BJ (cell line): ENCODE measurements at regions not wholly inside any gene's neighbourhood (a gene's known extent, or its start where the extent isn't known, plus 50 kb on each side); places are given as distances from the start of the nearest gene placed in this dataset.

ENCODE experiments used
- CTCF ChIA-PET: fragments of 350-600 bp; formaldehyde crosslinking; extraction: SDS; loops from one replicate; lab custom pipeline; 2021; ENCODE audit warnings: antibody characterized with exemption, inconsistent platforms; lab: Yijun Ruan, JAX
- POLR2A ChIA-PET: fragments of 300-600 bp; sonication (Branson Sonifier 250); formaldehyde crosslinking; extraction: SDS; loops from one replicate; lab custom pipeline; 2021; ENCODE audit warnings: antibody characterized with exemption; lab: Charles Lee
- DNase-seq: peaks from one replicate; pipeline ENCODE4 v3.0.0-alpha.2; 2011; ENCODE audit warnings: low read depth
- H3K27me3 ChIP-seq: 2 replicates; pipeline ENCODE4 v1.6.0; 2011; ENCODE audit warnings: low read length; ENCODE audit not compliant: control insufficient read depth, insufficient read depth
- H3K36me3 ChIP-seq: 2 replicates; pipeline ENCODE4 v1.5.1; 2011; ENCODE audit warnings: low read length; ENCODE audit not compliant: control insufficient read depth, insufficient read depth
- H3K4me3 ChIP-seq: 2 replicates; pipeline ENCODE4 v1.5.1; 2011; ENCODE audit warnings: low read depth, mild to moderate bottlenecking, control low read depth, low read length
- TF ChIP-seq, protein P1 (sequence below): IDR thresholded peaks from 2 replicates; pipeline ENCODE4 v1.5.1; 2011; ENCODE audit warnings: low read depth, mild to moderate bottlenecking, control low read depth, inconsistent platforms, low read length, moderate library complexity; ENCODE audit not compliant: insufficient read depth

DNA sequence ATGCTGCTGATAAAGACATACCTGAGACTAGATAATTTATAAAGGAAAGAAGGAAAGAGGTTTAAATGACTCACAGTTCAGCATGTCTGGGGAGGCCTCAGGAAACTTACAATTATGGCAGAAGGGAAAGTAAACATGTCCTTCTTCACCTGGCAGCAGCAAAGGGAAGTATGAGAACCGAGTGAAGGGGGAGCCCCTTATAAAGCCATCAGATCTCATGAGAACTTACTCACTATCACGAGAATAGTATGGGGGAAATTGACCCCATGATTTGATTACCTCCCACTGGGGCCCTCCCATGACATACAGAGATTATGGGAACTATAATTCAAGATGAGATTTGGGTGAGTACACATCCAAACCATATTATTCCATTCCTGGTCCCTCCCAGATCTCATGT, 154.4 kb downstream of the FASLG start:
- no peak overlapping the region for H3K4me3 ChIP-seq
- no peaks in the 10 kb centered on the region for H3K27me3 ChIP-seq
- CTCF ChIA-PET: no interaction called here
- POLR2A ChIA-PET: no interaction called here
- DNase-seq: no peak
- TF ChIP-seq, protein P1, sequence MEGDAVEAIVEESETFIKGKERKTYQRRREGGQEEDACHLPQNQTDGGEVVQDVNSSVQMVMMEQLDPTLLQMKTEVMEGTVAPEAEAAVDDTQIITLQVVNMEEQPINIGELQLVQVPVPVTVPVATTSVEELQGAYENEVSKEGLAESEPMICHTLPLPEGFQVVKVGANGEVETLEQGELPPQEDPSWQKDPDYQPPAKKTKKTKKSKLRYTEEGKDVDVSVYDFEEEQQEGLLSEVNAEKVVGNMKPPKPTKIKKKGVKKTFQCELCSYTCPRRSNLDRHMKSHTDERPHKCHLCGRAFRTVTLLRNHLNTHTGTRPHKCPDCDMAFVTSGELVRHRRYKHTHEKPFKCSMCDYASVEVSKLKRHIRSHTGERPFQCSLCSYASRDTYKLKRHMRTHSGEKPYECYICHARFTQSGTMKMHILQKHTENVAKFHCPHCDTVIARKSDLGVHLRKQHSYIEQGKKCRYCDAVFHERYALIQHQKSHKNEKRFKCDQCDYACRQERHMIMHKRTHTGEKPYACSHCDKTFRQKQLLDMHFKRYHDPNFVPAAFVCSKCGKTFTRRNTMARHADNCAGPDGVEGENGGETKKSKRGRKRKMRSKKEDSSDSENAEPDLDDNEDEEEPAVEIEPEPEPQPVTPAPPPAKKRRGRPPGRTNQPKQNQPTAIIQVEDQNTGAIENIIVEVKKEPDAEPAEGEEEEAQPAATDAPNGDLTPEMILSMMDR: no peak
- H3K36me3 ChIP-seq: no peaks in the 10 kb centered on the region

DNA sequence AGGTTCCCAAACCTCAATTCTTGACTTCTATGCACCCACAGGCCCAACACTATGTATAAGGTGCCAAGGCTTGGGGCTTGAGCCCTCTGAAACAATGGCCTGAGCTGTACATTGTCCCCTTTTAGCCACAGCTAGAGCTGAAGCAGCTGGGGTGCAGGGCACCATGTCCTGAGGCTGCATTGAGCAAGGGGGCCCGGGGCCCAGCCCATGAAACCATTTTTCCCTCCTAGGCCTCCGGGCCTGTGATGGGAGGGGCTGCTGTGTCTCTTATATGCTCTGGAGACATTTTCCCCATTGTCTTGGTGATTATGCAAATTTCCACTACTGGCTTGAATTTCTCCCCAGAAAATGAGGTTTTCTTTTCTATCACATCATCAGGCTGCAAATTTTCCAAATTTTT, 155.5 kb downstream of the FASLG start:
- POLR2A ChIA-PET: no interaction called here
- Histone ChIP-seq H3K36me3 (no peaks in the 10 kb centered on the region), H3K27me3 (no peaks in the 10 kb centered on the region), H3K4me3 (no peak overlapping the region)
- TF ChIP-seq, protein P1: no peak
- CTCF ChIA-PET: interaction anchor here (0.6 kb wide), 1 partner anchor 72 kb away, joined by 3 read pairs; no protein-coding TSS in a partner anchor
- no peak for DNase-seq

DNA sequence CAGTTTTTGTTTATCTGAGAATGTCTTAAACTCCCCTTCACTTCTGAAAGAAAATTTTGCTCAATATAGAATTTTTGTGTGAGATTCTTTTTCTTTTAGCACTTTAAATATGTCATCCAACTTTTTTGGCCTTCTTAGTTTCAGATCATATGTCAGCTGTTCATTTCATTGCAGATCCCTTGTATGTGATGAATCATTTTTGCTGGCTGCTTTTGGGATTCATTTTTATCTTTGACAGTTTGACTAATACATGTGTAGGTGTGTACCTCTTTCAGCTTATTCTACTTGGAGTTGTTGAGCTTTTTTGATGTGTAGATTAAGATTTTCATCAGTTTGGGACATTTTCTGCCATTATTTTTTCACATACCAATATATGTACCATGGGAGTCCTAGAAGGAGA, 156.8 kb downstream of the FASLG start:
- no peaks in the 10 kb centered on the region for H3K27me3 ChIP-seq
- no peak overlapping the region for H3K4me3 ChIP-seq
- no peak for DNase-seq
- TF ChIP-seq, protein P1: no peak
- no peaks in the 10 kb centered on the region for H3K36me3 ChIP-seq
- ChIA-PET POLR2A (no interaction called here), CTCF (interaction anchor here (2.4 kb wide), 1 partner anchor 71 kb away, joined by 7 read pairs; no protein-coding TSS in a partner anchor)

DNA sequence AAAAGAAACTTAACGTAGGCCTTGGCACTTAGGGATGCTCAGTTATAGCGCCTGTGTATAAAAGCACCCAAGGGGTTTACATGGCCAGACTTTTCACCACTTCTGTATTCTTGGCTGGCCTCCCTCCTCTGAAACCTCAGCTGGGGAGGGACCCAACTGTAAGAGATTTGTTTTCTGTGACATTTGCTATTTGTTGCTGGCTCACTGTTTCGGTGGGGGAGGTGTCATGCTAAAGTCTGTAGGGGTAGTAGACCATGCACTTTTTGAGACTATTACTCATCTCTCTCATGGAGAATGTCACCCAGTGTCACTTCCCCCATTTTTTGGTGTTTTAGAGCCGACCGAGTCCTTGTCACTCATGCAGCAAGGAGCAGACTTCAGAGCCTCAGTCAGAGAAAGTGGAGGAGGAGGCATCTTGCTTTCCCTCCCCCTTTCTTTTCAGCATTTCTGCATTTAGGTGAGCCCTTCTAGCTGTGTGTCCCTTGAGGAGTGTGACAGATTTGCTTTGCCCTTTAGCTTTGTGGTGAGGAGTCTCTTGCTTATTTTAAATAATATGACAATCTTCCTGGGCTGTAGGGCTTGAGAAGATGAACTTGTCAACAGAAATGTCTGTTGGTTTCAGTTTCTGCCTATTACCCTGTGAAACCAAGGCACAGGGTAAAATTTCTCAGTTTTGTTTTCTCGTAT, 160.1 kb downstream of the FASLG start:
- CTCF ChIA-PET: interaction anchor here (1.0 to 1.7 kb wide), 4 partner anchors 77 to 389 kb away, joined by 3 to 13 read pairs (median 4); no protein-coding TSS in a partner anchor
- Histone ChIP-seq H3K4me3 (no peak overlapping the region), H3K27me3 (no peaks in the 10 kb centered on the region), H3K36me3 (no peaks in the 10 kb centered on the region)
- POLR2A ChIA-PET: interaction anchor here (0.6 kb wide), 1 partner anchor 14 kb away, joined by 4 read pairs; no protein-coding TSS in a partner anchor
- no peak for DNase-seq
- TF ChIP-seq, protein P1: no peak

DNA sequence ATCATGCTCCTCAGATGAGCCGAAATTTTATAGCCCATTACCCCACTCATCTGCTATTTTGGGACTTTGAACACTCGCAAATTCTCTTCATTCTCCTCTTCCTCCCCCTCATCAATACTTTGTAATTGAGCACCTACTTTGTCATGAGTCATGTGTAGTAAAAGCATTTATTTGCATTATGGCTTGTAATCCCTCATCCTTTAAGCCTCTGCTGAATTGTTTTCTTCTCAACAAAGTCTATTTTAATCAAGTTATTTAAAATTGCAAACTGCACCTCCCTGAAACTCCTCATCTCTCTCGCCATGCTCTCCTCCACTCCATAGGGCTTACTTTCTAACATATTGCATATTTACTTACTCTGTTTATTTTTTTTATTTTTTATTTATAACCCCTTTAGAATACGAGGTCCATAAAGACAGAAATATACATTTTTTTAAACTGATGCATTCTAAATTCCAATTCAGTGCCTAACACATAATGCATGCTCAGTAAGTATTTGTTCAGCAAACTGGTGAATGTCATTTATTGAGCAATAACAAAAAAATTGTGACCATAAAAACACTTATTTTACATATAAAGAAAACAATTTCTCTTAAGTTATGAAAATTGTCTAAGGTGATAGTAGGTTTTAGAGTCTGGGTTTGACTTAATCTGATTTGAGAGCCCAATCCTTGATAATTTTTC, 161.7 kb downstream of the FASLG start:
- no peak for DNase-seq

More for the DNA sequence above, 161.7 kb downstream of the FASLG start:
- TF ChIP-seq, protein P1: no peak
- Histone ChIP-seq H3K36me3 (no peaks in the 10 kb centered on the region), H3K4me3 (no peak overlapping the region), H3K27me3 (no peaks in the 10 kb centered on the region)
- ChIA-PET POLR2A (no interaction called here), CTCF (interaction anchor here (7.1 kb wide), 1 partner anchor 76 kb away, joined by 59 read pairs; no protein-coding TSS in a partner anchor)
